ENCODE measurements at regions not wholly inside any gene's neighbourhood (a gene's known extent, or its start where the extent isn't known, plus 50 kb on each side); places are given as distances from the start of the nearest gene placed in this dataset.

- Histone ChIP-seq H3K4me2 (no peak overlapping the region), H3F3A (replicated peaks; ENCODE audit: insufficient read depth) (peaks cover 5% of the 10 kb centered on the region), H3K36me3 (replicated peaks in 1 of 2; ENCODE audit: control insufficient read depth in 1 of 2, insufficient read depth in 2 of 2, low read length in 1 of 2) (no peaks in the 10 kb centered on the region), H3K27me3 (ENCODE audit: insufficient read depth) (peaks cover 33% of the 10 kb centered on the region; the same call in 1 of the 2 replicates), H4K20me1 (ENCODE audit: insufficient read depth) (no peaks in the 10 kb centered on the region), H3K79me2 (ENCODE audit: insufficient read depth) (no peaks in the 10 kb centered on the region), H3K4me1 (ENCODE audit: control insufficient read depth in 1 of 2, insufficient read depth in 2 of 2, low read depth in 1 of 2, low read length in 1 of 2) (peaks cover 0 to 10% of the 10 kb centered on the region in 2 experiments; a peak in 1 of 4 replicates), H3K9ac (no peak overlapping the region), H3K27ac (ENCODE audit: low read depth in 2 of 2, low read length in 1 of 2) (no peak overlapping the region), H2AFZ (ENCODE audit: low read depth) (no peak overlapping the region), H3K4me3 (ENCODE audit: low read depth in 2 of 2, low read length in 1 of 2) (no peak overlapping the region), H3K9me2 (no peaks in the 10 kb centered on the region), H3K9me3 (no peaks in the 10 kb centered on the region)
- WGBS (ENCODE audit: low lambda C conversion rate) = 50% methylated on average over 5 of the region's 7 CpGs
- POLR2A ChIA-PET = no interaction called here
- TF ChIP-seq, protein P1, sequence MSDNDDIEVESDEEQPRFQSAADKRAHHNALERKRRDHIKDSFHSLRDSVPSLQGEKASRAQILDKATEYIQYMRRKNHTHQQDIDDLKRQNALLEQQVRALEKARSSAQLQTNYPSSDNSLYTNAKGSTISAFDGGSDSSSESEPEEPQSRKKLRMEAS (IDR thresholded peaks at IDR 0.05; ENCODE audit: low read depth) = no peak
- TF ChIP-seq NFIC (IDR thresholded peaks at IDR 0.05; ENCODE audit: borderline replicate concordance) (no peak), POLR2AphosphoS5 (IDR thresholded peaks at IDR 0.05; ENCODE audit: low read depth, low read length) (no peak)
- DNase-seq = no peak
- CTCF ChIA-PET = interaction anchor here (1.0 kb wide), 1 partner anchor 45 kb away, joined by 3 read pairs; no protein-coding TSS in a partner anchor
These were observed 69.5 kb upstream of the CLDN14 start for GRCh38 chr21:36549470-36549869.

DNA sequence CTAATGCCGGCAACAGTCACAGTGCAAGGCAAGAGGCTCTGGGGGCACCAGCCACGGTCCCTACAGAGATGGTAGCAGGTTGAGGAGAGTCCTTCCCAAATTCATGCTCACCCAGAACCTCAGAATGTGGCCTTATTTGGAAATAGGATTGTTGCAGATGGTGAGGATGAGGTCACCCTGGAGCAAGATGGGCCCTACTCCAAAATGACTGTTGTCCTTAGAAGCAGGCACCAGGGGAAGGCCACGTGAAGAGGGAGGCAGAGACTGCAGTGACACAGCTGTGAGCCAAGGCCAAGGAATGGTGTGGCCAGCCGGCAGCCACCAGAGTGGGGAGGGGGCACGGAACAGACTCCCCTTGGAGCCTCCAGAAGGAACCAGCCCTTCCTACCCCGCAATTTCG is 70.8 kb upstream of the CLDN14 start:
- no peak overlapping the region for H3K9ac ChIP-seq
- H3K4me1 ChIP-seq (ENCODE audit: control insufficient read depth in 1 of 2, insufficient read depth in 2 of 2, low read depth in 1 of 2, low read length in 1 of 2) = peaks cover 0 to 2% of the 10 kb centered on the region in 2 experiments; a peak in 1 of 4 replicates
- no peak overlapping the region for H3K27ac ChIP-seq (ENCODE audit: low read depth in 2 of 2, low read length in 1 of 2)
- peaks cover 21% of the 10 kb centered on the region; the same call in 1 of the 2 replicates for H3K27me3 ChIP-seq (ENCODE audit: insufficient read depth)
- no peaks in the 10 kb centered on the region for H3K9me2 ChIP-seq
- H4K20me1 ChIP-seq (ENCODE audit: insufficient read depth) = no peaks in the 10 kb centered on the region
- H3K4me2 ChIP-seq = no peak overlapping the region
- 39% methylated on average over 5 of the region's 7 CpGs for WGBS (ENCODE audit: low lambda C conversion rate)
- no peak for DNase-seq
- no peak for TF ChIP-seq TCF12 (IDR thresholded peaks at IDR 0.05)
- TF ChIP-seq ZBTB33 (IDR thresholded peaks at IDR 0.05; ENCODE audit: borderline replicate concordance, low read depth) = no peak
- TF ChIP-seq JUND (IDR thresholded peaks at IDR 0.05) = no peak
- TF ChIP-seq YY1 (IDR thresholded peaks at IDR 0.05; ENCODE audit: low read depth) = no peak
- no peak for TF ChIP-seq EZH2phosphoT487 (IDR thresholded peaks at IDR 0.05; ENCODE audit: borderline replicate concordance, low read depth)
- TF ChIP-seq, protein P2, sequence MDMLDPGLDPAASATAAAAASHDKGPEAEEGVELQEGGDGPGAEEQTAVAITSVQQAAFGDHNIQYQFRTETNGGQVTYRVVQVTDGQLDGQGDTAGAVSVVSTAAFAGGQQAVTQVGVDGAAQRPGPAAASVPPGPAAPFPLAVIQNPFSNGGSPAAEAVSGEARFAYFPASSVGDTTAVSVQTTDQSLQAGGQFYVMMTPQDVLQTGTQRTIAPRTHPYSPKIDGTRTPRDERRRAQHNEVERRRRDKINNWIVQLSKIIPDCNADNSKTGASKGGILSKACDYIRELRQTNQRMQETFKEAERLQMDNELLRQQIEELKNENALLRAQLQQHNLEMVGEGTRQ (IDR thresholded peaks at IDR 0.05; ENCODE audit: borderline replicate concordance, low read depth, low read length) = no peak
- CTCF ChIA-PET = no interaction called here
- H3K36me3 ChIP-seq (replicated peaks in 1 of 2; ENCODE audit: control insufficient read depth in 1 of 2, insufficient read depth in 2 of 2, low read length in 1 of 2) = no peaks in the 10 kb centered on the region
- H2AFZ ChIP-seq (ENCODE audit: low read depth) = no peak overlapping the region
- H3F3A ChIP-seq (replicated peaks; ENCODE audit: insufficient read depth) = peaks cover 5% of the 10 kb centered on the region
- no peaks in the 10 kb centered on the region for H3K9me3 ChIP-seq
- H3K79me2 ChIP-seq (ENCODE audit: insufficient read depth) = no peaks in the 10 kb centered on the region
- H3K4me3 ChIP-seq (ENCODE audit: low read depth in 2 of 2, low read length in 1 of 2) = no peak overlapping the region
- POLR2A ChIA-PET = no interaction called here
